ENCODE measurements at regions not wholly inside any gene's neighbourhood (a gene's known extent, or its start where the extent isn't known, plus 50 kb on each side); places are given as distances from the start of the nearest gene placed in this dataset.

DNA sequence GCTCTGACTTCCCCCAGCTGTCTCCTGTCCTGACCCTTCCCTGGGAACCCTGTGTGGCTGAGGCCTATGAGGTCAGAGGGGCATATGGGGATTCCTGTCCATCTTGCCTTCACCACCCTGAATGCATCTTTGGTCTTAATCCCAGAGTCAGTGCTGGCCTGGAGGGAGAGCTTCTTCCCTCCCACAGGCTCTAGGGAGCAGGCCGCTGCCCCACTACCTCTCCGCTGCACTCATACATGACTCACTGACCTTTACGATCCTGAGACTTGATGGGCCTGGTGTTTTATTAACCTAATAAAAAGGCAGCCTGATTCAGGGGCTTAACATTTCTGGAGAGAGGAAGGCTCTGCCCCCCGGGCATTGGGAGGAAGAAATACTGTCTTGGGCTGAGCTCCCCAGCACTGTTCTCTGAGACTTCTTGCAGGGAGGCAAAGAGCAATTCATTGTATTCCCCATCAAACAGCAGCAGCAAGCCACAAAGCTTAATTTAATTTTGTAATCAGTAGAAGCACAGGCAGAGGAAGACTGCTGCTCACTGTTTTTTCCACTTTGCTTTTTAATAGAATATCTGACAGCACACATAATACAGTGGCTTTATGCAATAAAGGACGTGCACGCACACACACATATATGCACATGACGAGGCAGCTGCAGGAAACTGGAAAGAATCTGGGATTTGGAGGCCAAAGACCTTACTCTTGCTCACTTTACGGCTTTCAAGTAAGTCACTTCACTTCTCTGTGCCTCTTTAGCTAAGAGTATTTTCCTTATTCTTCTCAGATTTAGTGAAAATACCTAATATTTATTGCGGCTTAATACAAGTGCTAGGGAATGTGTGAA is 89.2 kb upstream of the GRIK3 start:
- DNase-seq (ENCODE audit: low read depth, low spot score): no peak
- no peak overlapping the region for H3K9ac ChIP-seq (ENCODE audit: insufficient read length)
- H3K9me3 ChIP-seq (ENCODE audit: low read depth, low read length): no peaks in the 10 kb centered on the region
- no peak for TF ChIP-seq POLR2AphosphoS5 (IDR thresholded peaks at IDR 0.05; ENCODE audit: borderline replicate concordance, low read depth, low read length)
- TF ChIP-seq EZH2 (IDR thresholded peaks at IDR 0.05): no peak
- TF ChIP-seq FOXP2 (optimal IDR thresholded peaks at IDR 0.05; ENCODE audit: control extremely low read depth, extremely low read length, insufficient read depth): no peak
- no peaks in the 10 kb centered on the region for H3K36me3 ChIP-seq (ENCODE audit: insufficient read depth, low read length)
- no peak overlapping the region for H3K27ac ChIP-seq
- H3K4me3 ChIP-seq: no peak overlapping the region

GRCh38 chr1:37124501-37124900 is 90.2 kb upstream of the GRIK3 start:
- Histone ChIP-seq H3K36me3 (ENCODE audit: insufficient read depth, low read length) (no peaks in the 10 kb centered on the region), H3K9ac (ENCODE audit: insufficient read length) (no peak overlapping the region), H3K9me3 (ENCODE audit: low read depth, low read length) (no peaks in the 10 kb centered on the region), H3K4me3 (no peak overlapping the region), H3K27ac (no peak overlapping the region)
- no peak for DNase-seq (ENCODE audit: low read depth, low spot score)
- TF ChIP-seq FOXP2 (optimal IDR thresholded peaks at IDR 0.05; ENCODE audit: control extremely low read depth, extremely low read length, insufficient read depth): no peak
- no peak for TF ChIP-seq POLR2AphosphoS5 (IDR thresholded peaks at IDR 0.05; ENCODE audit: borderline replicate concordance, low read depth, low read length)
- TF ChIP-seq EZH2 (IDR thresholded peaks at IDR 0.05): no peak

DNA sequence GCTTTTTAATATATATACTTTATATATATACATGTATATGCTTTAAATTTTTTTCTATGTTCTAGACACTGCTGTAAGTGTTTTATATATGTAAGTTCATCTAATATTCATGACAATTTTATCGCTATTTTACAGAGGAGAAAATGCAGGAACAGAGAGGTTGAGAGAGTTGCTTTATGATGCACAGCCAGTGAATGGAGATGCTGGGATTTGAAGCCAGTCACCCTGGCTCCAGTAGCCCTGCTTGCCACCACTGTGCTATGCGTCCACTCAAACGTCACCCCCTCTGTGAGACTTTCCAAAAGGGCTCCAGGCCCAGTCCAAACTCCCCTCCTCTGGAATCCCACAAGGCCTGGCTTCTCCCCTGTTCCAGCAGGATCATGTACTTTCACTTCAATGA is 91.0 kb upstream of the GRIK3 start:
- Histone ChIP-seq H3K4me3 (no peak overlapping the region), H3K27ac (no peak overlapping the region), H3K9ac (ENCODE audit: insufficient read length) (no peak overlapping the region), H3K9me3 (ENCODE audit: low read depth, low read length) (no peaks in the 10 kb centered on the region), H3K36me3 (ENCODE audit: insufficient read depth, low read length) (no peaks in the 10 kb centered on the region)
- DNase-seq (ENCODE audit: low read depth, low spot score): no peak
- TF ChIP-seq POLR2AphosphoS5 (IDR thresholded peaks at IDR 0.05; ENCODE audit: borderline replicate concordance, low read depth, low read length) (no peak), EZH2 (IDR thresholded peaks at IDR 0.05) (no peak)

DNA sequence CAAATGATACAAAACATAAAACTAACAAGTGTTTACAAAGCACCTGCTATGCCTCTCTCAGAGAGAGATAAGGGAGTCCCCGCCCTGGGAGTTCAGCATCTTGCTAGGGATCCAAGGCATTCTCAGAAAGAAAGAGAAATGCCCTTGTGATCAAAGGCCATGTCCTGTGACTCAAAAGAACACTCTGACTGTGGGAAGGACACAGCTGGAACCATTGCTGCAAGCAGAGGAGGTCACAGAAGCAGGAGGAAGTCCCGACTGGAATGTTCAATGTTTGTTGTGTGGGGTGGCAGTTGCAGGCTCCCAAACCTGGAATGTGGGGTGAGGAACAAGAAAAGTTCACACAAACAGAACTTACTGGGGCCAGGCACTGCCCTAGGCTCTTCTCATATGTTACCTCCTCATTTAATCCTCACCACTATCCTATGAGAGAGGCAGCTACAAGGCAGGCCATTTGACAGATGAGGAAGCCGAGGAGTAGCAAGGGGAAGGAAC is 93.0 kb upstream of the GRIK3 start:
- H3K9ac ChIP-seq (ENCODE audit: insufficient read length): no peak overlapping the region
- no peak for DNase-seq (ENCODE audit: low read depth, low spot score)
- H3K27ac ChIP-seq: no peak overlapping the region
- no peaks in the 10 kb centered on the region for H3K36me3 ChIP-seq (ENCODE audit: insufficient read depth, low read length)
- TF ChIP-seq FOXP2 (optimal IDR thresholded peaks at IDR 0.05; ENCODE audit: control extremely low read depth, extremely low read length, insufficient read depth) (no peak), EZH2 (IDR thresholded peaks at IDR 0.05) (no peak), POLR2AphosphoS5 (IDR thresholded peaks at IDR 0.05; ENCODE audit: borderline replicate concordance, low read depth, low read length) (no peak)
- H3K4me3 ChIP-seq: no peak overlapping the region
- no peaks in the 10 kb centered on the region for H3K9me3 ChIP-seq (ENCODE audit: low read depth, low read length)

DNA sequence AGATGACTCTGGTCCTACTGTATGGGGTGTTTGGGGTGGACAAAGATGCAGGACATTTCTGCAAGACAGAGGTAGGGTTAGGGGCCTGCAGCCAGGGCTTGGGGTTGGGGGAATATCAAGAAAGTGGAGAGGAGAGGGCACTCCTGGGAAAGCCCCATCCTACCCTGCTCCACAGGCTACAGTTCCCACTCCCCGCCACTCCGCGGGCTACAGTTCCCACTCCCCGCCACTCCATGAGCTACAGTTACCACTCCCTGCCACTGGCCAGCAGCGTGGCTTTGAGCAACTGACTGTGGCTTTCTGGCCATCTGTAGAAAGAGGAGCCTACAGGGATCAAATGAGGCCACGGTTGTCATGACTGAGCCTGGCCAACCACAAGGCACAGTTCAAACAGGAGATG is 93.8 kb upstream of the GRIK3 start:
- H3K9me3 ChIP-seq (ENCODE audit: low read depth, low read length): no peaks in the 10 kb centered on the region
- H3K27ac ChIP-seq: no peak overlapping the region
- no peak for DNase-seq (ENCODE audit: low read depth, low spot score)
- no peak overlapping the region for H3K4me3 ChIP-seq
- no peak overlapping the region for H3K9ac ChIP-seq (ENCODE audit: insufficient read length)
- TF ChIP-seq FOXP2 (optimal IDR thresholded peaks at IDR 0.05; ENCODE audit: control extremely low read depth, extremely low read length, insufficient read depth) (no peak), EZH2 (IDR thresholded peaks at IDR 0.05) (no peak), POLR2AphosphoS5 (IDR thresholded peaks at IDR 0.05; ENCODE audit: borderline replicate concordance, low read depth, low read length) (no peak)
- no peaks in the 10 kb centered on the region for H3K36me3 ChIP-seq (ENCODE audit: insufficient read depth, low read length)

DNA sequence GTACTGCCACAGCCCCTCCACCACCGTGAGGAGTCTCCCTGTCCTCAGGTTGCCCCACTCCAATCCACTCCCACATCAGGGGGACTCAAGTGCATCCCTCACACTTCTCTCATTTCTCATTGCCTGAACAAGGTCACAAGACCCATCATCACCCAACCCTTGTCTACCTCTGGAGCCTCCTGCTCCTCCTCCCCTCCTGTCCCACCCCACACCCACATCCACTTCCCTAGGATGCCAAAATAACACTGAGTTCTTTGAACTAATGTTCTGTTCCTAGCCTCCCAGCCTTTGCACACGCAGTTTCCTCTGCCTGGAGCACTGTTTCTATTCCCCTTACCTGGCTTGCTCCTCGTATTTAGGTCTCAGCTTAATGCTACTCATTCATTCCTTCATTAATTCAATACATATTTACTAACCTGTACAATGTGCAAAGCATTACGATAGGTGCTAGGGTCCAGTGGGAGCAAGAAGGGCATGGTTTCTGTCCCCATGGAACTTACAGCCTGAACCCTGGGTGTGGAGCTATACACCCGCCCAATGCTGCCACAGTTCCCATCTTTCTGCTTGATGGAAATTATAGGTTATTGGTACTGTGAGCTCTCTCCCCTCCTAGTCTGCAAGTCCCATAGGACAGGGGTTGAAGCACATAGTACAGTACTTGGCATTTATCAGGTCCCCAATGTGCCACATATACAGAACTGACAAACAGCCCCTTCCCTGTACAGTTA is 96.1 kb upstream of the GRIK3 start:
- Histone ChIP-seq H3K27ac (peak overlapping the region; percentile 89), H3K4me3 (no peak overlapping the region), H3K36me3 (ENCODE audit: insufficient read depth, low read length) (no peaks in the 10 kb centered on the region), H3K9me3 (ENCODE audit: low read depth, low read length) (no peaks in the 10 kb centered on the region), H3K9ac (ENCODE audit: insufficient read length) (no peak overlapping the region)
- TF ChIP-seq EZH2 (IDR thresholded peaks at IDR 0.05) (no peak), FOXP2 (optimal IDR thresholded peaks at IDR 0.05; ENCODE audit: control extremely low read depth, extremely low read length, insufficient read depth) (no peak), POLR2AphosphoS5 (IDR thresholded peaks at IDR 0.05; ENCODE audit: borderline replicate concordance, low read depth, low read length) (no peak)
- no peak for DNase-seq (ENCODE audit: low read depth, low spot score)

DNA sequence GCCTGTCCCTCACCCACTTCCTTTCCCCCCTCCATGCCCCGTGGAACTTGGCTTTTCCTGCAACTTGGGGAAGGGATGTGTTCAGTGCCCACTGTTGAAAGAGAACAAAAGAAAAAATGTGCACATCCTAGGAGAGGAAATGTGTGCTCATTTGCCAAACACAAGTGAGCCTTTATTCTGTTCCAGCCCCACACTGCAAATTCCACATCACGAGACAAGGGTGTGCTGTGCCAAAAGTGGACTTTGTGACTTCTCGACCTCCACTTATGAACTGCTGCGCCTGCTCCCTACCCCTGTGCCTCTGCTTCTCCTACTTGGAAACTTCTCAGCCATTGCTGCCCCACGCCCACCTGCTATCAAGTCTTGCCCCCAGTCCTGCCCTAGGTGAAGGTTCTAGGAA is 97.0 kb upstream of the GRIK3 start:
- no peaks in the 10 kb centered on the region for H3K9me3 ChIP-seq (ENCODE audit: low read depth, low read length)
- no peak overlapping the region for H3K4me3 ChIP-seq
- H3K9ac ChIP-seq (ENCODE audit: insufficient read length): no peak overlapping the region
- TF ChIP-seq EZH2 (IDR thresholded peaks at IDR 0.05) (no peak), FOXP2 (optimal IDR thresholded peaks at IDR 0.05; ENCODE audit: control extremely low read depth, extremely low read length, insufficient read depth) (no peak), POLR2AphosphoS5 (IDR thresholded peaks at IDR 0.05; ENCODE audit: borderline replicate concordance, low read depth, low read length) (no peak)
- peak; percentile 44 for DNase-seq (ENCODE audit: low read depth, low spot score)
- H3K36me3 ChIP-seq (ENCODE audit: insufficient read depth, low read length): no peaks in the 10 kb centered on the region
- H3K27ac ChIP-seq: peak overlapping the region; percentile 89

- H3K9ac ChIP-seq (ENCODE audit: insufficient read length): no peak overlapping the region
Observed at GRCh38 chr1:37133276-37134145, 99.2 kb upstream of the GRIK3 start.

More at GRCh38 chr1:37133276-37134145, 99.2 kb upstream of the GRIK3 start:
- Histone ChIP-seq H3K4me3 (no peak overlapping the region), H3K9me3 (ENCODE audit: low read depth, low read length) (no peaks in the 10 kb centered on the region), H3K36me3 (ENCODE audit: insufficient read depth, low read length) (no peaks in the 10 kb centered on the region), H3K27ac (no peak overlapping the region)
- no peak for DNase-seq (ENCODE audit: low read depth, low spot score)
- TF ChIP-seq FOXP2 (optimal IDR thresholded peaks at IDR 0.05; ENCODE audit: control extremely low read depth, extremely low read length, insufficient read depth): no peak
- TF ChIP-seq EZH2 (IDR thresholded peaks at IDR 0.05): no peak
- no peak for TF ChIP-seq POLR2AphosphoS5 (IDR thresholded peaks at IDR 0.05; ENCODE audit: borderline replicate concordance, low read depth, low read length)
